ENCODE measurements at regions not wholly inside any gene's neighbourhood (a gene's known extent, or its start where the extent isn't known, plus 50 kb on each side); places are given as distances from the start of the nearest gene placed in this dataset.

DNA sequence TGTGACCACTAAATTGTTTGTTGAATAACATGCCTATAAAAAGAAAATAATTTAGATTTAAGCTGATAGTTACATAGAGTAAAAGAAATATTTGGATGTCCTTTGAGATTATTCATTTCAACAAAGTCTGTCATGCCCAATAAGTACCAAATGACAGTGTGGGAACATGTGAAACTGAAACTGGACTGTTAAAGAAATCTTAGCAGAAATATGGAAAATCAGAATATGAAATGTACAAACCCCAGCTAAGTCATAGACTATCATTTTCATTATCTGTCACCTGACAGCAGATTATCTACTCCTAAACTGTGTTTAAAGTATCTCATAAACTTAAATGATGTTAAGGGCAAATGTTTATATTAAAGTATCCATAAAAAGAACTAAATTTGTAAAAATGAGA is 437.8 kb upstream of the FAM241A start:
- TF ChIP-seq, protein P1, sequence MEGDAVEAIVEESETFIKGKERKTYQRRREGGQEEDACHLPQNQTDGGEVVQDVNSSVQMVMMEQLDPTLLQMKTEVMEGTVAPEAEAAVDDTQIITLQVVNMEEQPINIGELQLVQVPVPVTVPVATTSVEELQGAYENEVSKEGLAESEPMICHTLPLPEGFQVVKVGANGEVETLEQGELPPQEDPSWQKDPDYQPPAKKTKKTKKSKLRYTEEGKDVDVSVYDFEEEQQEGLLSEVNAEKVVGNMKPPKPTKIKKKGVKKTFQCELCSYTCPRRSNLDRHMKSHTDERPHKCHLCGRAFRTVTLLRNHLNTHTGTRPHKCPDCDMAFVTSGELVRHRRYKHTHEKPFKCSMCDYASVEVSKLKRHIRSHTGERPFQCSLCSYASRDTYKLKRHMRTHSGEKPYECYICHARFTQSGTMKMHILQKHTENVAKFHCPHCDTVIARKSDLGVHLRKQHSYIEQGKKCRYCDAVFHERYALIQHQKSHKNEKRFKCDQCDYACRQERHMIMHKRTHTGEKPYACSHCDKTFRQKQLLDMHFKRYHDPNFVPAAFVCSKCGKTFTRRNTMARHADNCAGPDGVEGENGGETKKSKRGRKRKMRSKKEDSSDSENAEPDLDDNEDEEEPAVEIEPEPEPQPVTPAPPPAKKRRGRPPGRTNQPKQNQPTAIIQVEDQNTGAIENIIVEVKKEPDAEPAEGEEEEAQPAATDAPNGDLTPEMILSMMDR (IDR thresholded peaks at IDR 0.05; ENCODE audit: low read depth, low read length, missing input control): no peak
- TF ChIP-seq YY1 (IDR thresholded peaks at IDR 0.05): no peak
- no peak for TF ChIP-seq RAD21 (IDR thresholded peaks at IDR 0.05)
- TF ChIP-seq, protein P2, sequence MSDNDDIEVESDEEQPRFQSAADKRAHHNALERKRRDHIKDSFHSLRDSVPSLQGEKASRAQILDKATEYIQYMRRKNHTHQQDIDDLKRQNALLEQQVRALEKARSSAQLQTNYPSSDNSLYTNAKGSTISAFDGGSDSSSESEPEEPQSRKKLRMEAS (IDR thresholded peaks at IDR 0.05): no peak
- TF ChIP-seq, protein P3, sequence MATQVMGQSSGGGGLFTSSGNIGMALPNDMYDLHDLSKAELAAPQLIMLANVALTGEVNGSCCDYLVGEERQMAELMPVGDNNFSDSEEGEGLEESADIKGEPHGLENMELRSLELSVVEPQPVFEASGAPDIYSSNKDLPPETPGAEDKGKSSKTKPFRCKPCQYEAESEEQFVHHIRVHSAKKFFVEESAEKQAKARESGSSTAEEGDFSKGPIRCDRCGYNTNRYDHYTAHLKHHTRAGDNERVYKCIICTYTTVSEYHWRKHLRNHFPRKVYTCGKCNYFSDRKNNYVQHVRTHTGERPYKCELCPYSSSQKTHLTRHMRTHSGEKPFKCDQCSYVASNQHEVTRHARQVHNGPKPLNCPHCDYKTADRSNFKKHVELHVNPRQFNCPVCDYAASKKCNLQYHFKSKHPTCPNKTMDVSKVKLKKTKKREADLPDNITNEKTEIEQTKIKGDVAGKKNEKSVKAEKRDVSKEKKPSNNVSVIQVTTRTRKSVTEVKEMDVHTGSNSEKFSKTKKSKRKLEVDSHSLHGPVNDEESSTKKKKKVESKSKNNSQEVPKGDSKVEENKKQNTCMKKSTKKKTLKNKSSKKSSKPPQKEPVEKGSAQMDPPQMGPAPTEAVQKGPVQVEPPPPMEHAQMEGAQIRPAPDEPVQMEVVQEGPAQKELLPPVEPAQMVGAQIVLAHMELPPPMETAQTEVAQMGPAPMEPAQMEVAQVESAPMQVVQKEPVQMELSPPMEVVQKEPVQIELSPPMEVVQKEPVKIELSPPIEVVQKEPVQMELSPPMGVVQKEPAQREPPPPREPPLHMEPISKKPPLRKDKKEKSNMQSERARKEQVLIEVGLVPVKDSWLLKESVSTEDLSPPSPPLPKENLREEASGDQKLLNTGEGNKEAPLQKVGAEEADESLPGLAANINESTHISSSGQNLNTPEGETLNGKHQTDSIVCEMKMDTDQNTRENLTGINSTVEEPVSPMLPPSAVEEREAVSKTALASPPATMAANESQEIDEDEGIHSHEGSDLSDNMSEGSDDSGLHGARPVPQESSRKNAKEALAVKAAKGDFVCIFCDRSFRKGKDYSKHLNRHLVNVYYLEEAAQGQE (IDR thresholded peaks at IDR 0.05): no peak
- TF ChIP-seq, protein P4, sequence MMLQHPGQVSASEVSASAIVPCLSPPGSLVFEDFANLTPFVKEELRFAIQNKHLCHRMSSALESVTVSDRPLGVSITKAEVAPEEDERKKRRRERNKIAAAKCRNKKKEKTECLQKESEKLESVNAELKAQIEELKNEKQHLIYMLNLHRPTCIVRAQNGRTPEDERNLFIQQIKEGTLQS (IDR thresholded peaks at IDR 0.05): no peak
- TF ChIP-seq, protein P5, sequence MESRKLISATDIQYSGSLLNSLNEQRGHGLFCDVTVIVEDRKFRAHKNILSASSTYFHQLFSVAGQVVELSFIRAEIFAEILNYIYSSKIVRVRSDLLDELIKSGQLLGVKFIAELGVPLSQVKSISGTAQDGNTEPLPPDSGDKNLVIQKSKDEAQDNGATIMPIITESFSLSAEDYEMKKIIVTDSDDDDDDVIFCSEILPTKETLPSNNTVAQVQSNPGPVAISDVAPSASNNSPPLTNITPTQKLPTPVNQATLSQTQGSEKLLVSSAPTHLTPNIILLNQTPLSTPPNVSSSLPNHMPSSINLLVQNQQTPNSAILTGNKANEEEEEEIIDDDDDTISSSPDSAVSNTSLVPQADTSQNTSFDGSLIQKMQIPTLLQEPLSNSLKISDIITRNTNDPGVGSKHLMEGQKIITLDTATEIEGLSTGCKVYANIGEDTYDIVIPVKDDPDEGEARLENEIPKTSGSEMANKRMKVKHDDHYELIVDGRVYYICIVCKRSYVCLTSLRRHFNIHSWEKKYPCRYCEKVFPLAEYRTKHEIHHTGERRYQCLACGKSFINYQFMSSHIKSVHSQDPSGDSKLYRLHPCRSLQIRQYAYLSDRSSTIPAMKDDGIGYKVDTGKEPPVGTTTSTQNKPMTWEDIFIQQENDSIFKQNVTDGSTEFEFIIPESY (IDR thresholded peaks at IDR 0.05): no peak

Data from liver (tissue), 3 donors.